ENCODE measurements at regions not wholly inside any gene's neighbourhood (a gene's known extent, or its start where the extent isn't known, plus 50 kb on each side); places are given as distances from the start of the nearest gene placed in this dataset.

DNA sequence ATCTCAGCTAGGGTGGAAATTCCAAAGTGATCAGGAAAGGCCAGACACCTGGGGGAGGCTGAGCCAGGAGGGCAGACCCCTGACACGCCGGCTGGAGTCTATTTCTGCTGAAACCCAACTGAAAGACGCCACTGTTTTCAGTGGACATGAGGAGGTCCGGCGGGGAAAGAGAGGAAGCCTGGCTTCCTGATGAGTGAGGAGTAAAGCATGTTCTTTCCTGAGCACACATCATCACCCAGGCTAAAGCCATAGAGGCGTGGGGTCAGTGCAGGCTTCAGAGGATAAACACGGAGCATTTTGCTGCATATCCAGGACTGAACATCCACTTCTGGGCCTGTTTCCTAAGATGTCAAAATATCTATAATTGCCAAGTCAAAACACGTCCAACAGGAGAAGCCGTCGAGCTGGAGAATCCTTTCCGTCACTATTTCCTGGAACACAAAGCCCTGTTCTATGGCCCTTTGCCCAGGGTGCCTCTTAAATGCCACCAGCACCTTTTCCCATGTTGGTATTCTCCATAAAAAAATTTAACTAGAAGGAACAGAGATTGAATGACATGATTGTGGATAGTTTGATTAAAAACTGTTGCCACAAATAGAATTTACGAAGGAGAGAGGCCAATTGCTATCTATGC is 597.9 kb upstream of the ADAMTS16 start:
- TF ChIP-seq CTCF (IDR thresholded peaks at IDR 0.05) = no peak
- TF ChIP-seq POLR2A (IDR thresholded peaks at IDR 0.05) = no peak

All from Peyer's patch (tissue), 4 donors.